ENCODE measurements at regions not wholly inside any gene's neighbourhood (a gene's known extent, or its start where the extent isn't known, plus 50 kb on each side); places are given as distances from the start of the nearest gene placed in this dataset.

- TF ChIP-seq CTCF (IDR thresholded peaks at IDR 0.05) (no peak), POLR2A (IDR thresholded peaks at IDR 0.05; ENCODE audit: low read depth) (no peak)
Observed at GRCh38 chr13:58397596-58398387, 766.2 kb downstream of the PCDH17 start.
